K562 (cell line): ENCODE measurements at regions not wholly inside any gene's neighbourhood (a gene's known extent, or its start where the extent isn't known, plus 50 kb on each side); places are given as distances from the start of the nearest gene placed in this dataset.

Experiments used
- BRD4 ChIP-seq: fragments of 200-600 bp; sonication (generic); IDR thresholded peaks from 2 replicates; pipeline ENCODE4 v1.6.1; 2017; ENCODE audit warnings: inconsistent platforms
- BRF1 ChIP-seq: IDR thresholded peaks from 3 replicates; pipeline ENCODE4 v1.6.1; 2011; ENCODE audit warnings: borderline replicate concordance, mild to moderate bottlenecking; ENCODE audit not compliant: insufficient read length; ENCODE audit errors: extremely low read depth
- CTCF ChIP-seq, 3 experiments: IDR thresholded peaks in 2 of 3; conservative IDR thresholded peaks in 1 of 3; 2 replicates each; pipeline ENCODE4 v1.5.1; 2011 to 2012; ENCODE audit warnings: low read length in 3 of 3, mild to moderate bottlenecking in 3 of 3, control low read depth in 2 of 3, improper control_type of control experiment in 1 of 3, inconsistent platforms in 1 of 3, low read depth in 1 of 3, mixed read lengths in 1 of 3, moderate library complexity in 1 of 3; ENCODE audit not compliant: insufficient read depth in 2 of 3
- EZH2 ChIP-seq: IDR thresholded peaks from 2 replicates; pipeline ENCODE4 v1.6.1; 2012; ENCODE audit warnings: low read depth, mild to moderate bottlenecking, inconsistent platforms, low read length, borderline replicate concordance
- FOXP4 ChIP-seq: sonication (generic); formaldehyde crosslinking; IDR thresholded peaks from 2 replicates; pipeline ENCODE4 v1.8.0; 2022; ENCODE audit warnings: mild to moderate bottlenecking, missing genetic modification reagents, borderline replicate concordance

- TF ChIP-seq BRD4 = no peak
- no peak for TF ChIP-seq CTCF (IDR thresholded peaks at IDR 0.05 in 2 of 3, conservative IDR thresholded peaks at IDR 0.05 in 1 of 3; ENCODE audit: insufficient read depth in 2 of 3, low read depth in 1 of 3, low read length in 3 of 3)
- TF ChIP-seq BRF1 = no peak
- TF ChIP-seq FOXP4 = no peak
- TF ChIP-seq EZH2 = no peak
These were observed 312.7 kb upstream of the PDE4D start for GRCh38 chr5:60206234-60206633.
